WERI-Rb-1 (cell line): ENCODE measurements at regions not wholly inside any gene's neighbourhood (a gene's known extent, or its start where the extent isn't known, plus 50 kb on each side); places are given as distances from the start of the nearest gene placed in this dataset.

Experiments used
- DNase-seq: peaks from one replicate; pipeline ENCODE4 v3.0.0-alpha.2; 2020
- H3K27ac ChIP-seq: fragments of 250-450 bp; sonication (Bioruptor Pico); 2 replicates; pipeline ENCODE4 v1.5.1; 2020; ENCODE audit warnings: mild to moderate bottlenecking, moderate library complexity
- H3K27me3 ChIP-seq: fragments of 250-450 bp; sonication (Bioruptor Pico); 2 replicates; pipeline ENCODE4 v1.5.1; 2021; ENCODE audit warnings: mild to moderate bottlenecking, low read depth, moderate library complexity; ENCODE audit not compliant: insufficient read depth, severe bottlenecking
- H3K36me3 ChIP-seq: fragments of 250-450 bp; sonication (Bioruptor Pico); 2 replicates; pipeline ENCODE4 v1.5.1; 2020; ENCODE audit warnings: mild to moderate bottlenecking, moderate library complexity
- H3K4me3 ChIP-seq: 2 replicates; pipeline ENCODE4 v1.5.1; 2011; ENCODE audit warnings: low read depth, mild to moderate bottlenecking, control low read depth, low read length
- H3K9me3 ChIP-seq: fragments of 250-450 bp; sonication (Bioruptor Pico); 2 replicates; pipeline ENCODE4 v1.5.1; 2021; ENCODE audit warnings: mild to moderate bottlenecking, moderate library complexity; ENCODE audit not compliant: severe bottlenecking
- TF ChIP-seq, protein P1 (sequence below): IDR thresholded peaks from 2 replicates; pipeline ENCODE4 v1.5.1; 2011; ENCODE audit warnings: low read depth, mild to moderate bottlenecking, control low read depth, inconsistent platforms, low read length

DNA sequence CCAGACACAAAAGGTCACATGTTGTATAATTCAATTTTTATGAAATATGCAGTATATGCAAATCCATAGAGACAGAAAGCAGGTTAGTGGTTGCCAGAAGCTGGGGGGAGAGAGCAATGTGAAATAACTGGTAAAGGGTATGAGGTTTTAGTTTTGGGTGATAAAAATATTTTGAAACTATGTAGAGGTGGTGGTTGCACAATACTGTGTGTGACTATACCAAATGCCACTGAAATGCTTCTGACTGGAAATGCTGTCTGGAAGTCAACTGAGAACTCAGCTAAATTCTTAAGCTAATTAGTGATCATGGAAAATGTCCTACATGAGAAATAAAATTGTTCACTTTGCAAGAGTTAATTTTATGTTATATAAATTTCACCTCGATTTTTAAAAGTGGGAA is 65.3 kb upstream of the RXFP2 start:
- no peak overlapping the region for H3K27ac ChIP-seq
- no peak overlapping the region for H3K4me3 ChIP-seq
- DNase-seq = no peak
- H3K27me3 ChIP-seq = no peaks in the 10 kb centered on the region
- TF ChIP-seq, protein P1, sequence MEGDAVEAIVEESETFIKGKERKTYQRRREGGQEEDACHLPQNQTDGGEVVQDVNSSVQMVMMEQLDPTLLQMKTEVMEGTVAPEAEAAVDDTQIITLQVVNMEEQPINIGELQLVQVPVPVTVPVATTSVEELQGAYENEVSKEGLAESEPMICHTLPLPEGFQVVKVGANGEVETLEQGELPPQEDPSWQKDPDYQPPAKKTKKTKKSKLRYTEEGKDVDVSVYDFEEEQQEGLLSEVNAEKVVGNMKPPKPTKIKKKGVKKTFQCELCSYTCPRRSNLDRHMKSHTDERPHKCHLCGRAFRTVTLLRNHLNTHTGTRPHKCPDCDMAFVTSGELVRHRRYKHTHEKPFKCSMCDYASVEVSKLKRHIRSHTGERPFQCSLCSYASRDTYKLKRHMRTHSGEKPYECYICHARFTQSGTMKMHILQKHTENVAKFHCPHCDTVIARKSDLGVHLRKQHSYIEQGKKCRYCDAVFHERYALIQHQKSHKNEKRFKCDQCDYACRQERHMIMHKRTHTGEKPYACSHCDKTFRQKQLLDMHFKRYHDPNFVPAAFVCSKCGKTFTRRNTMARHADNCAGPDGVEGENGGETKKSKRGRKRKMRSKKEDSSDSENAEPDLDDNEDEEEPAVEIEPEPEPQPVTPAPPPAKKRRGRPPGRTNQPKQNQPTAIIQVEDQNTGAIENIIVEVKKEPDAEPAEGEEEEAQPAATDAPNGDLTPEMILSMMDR = no peak
- H3K9me3 ChIP-seq = no peaks in the 10 kb centered on the region
- no peaks in the 10 kb centered on the region for H3K36me3 ChIP-seq

DNA sequence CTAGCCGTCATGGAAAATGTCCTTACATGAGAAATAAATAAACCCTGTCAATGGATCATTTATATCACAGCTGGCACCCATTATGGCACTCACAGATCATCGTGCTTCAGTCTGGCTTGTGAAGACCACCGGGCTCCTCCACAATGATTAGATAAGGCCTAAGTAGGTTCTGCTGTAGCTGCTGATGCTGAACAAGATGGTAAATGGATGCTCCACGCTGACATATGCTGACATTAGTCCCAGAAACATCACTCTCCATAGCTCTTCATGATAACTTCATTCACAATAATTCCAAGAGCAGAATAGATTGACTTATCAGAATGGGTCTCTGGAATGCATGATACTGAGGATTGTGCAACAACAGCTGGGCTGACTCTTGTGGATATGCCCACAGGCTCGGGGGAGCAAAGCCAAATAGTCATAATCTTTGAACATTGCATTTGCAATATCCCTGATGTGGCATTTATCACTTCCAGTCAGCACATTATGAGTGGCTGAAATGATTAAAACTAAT is 63.8 kb upstream of the RXFP2 start:
- Histone ChIP-seq H3K27ac (no peak overlapping the region), H3K9me3 (no peaks in the 10 kb centered on the region), H3K4me3 (no peak overlapping the region), H3K36me3 (no peaks in the 10 kb centered on the region), H3K27me3 (no peaks in the 10 kb centered on the region)
- TF ChIP-seq, protein P1 = no peak
- DNase-seq = no peak

DNA sequence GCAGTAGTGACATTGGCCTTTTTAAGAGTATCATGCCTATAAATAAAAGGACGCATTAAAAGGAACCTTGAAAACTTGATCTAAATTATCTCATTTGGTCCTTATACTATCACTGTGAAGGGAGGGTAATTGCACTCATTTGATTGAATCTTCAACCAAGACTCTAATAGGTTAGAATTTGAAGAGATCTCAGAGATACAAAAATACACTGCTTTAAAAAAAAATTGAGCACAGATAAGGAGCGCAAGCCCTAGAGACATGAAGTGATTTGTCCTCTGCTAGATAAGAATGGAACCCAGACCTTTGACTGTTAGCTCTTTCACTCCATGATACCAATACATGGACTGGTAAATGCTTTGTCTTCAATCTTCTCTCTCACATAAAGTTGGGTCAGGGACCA is 58.2 kb upstream of the RXFP2 start:
- TF ChIP-seq, protein P1 = no peak
- H3K27me3 ChIP-seq = no peaks in the 10 kb centered on the region
- no peak for DNase-seq
- no peaks in the 10 kb centered on the region for H3K36me3 ChIP-seq
- H3K4me3 ChIP-seq = no peak overlapping the region
- H3K27ac ChIP-seq = no peak overlapping the region
- no peaks in the 10 kb centered on the region for H3K9me3 ChIP-seq

DNA sequence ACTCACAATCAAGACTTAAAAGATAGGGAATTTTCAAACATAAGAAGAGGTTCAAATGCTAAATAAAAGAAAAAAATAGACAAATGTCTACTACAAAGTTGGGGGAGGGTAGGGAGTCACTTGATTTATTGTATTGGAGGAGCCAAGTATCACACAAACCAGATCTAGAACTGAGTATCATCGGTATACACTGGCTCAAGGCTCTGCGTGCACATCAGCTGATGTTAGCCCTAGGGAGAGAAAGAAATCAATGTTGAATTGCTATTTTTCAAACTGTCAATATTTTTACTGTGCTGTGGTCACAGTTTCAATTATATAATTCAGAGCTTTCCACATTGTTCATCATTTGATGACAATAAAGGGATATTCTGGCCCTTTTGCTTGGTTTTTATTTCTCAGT is 54.9 kb upstream of the RXFP2 start:
- Histone ChIP-seq H3K27ac (no peak overlapping the region), H3K27me3 (no peaks in the 10 kb centered on the region), H3K9me3 (no peaks in the 10 kb centered on the region), H3K36me3 (no peaks in the 10 kb centered on the region), H3K4me3 (no peak overlapping the region)
- DNase-seq = no peak
- TF ChIP-seq, protein P1 = no peak

DNA sequence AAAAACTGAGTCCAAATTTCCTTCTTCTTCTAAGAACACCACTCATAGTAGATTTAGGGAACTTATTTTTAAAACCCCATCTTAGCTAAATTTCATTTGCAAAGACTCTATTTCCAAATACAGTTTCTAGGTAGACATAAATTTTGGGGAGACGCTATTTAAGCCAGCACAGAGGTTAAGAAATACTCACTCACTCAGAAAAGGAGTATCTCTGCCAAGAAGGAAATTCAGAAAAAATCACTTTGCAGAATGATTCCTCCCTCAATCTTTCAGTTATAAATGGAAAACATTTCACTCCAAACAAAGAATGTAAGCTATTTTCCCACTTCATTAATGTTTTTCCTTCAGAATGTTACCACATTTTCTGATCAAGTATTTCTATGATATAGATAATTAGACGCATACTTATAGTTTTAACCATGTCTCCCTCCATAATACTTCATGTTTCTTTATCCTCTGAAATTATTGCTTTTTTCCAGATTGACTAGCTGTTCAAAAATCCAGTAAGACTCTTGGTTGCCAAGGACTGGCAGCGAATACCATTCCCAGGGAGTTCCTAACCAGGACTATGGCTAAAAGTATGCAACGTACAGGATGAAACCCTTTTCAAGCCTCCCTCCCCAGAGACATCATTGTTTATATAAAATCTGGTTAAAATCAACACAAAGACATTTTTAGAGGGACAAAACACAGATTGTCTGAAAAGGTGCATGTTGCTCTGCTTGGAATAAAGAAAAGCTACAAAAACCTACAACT is 52.5 kb upstream of the RXFP2 start:
- TF ChIP-seq, protein P1 = no peak
- Histone ChIP-seq H3K27ac (no peak overlapping the region), H3K27me3 (no peaks in the 10 kb centered on the region)

More for the DNA sequence above, 52.5 kb upstream of the RXFP2 start:
- DNase-seq = no peak
- Histone ChIP-seq H3K36me3 (no peaks in the 10 kb centered on the region), H3K4me3 (no peak overlapping the region), H3K9me3 (no peaks in the 10 kb centered on the region)
